ENCODE measurements at regions not wholly inside any gene's neighbourhood (a gene's known extent, or its start where the extent isn't known, plus 50 kb on each side); places are given as distances from the start of the nearest gene placed in this dataset.

GRCh38 chr3:164419220-164419619, 659.1 kb downstream of the SI start:
- TF ChIP-seq CTCF (IDR thresholded peaks at IDR 0.05) (no peak), POLR2A (IDR thresholded peaks at IDR 0.05) (no peak)
